Hepatocyte (in vitro differentiated cells): ENCODE measurements at regions not wholly inside any gene's neighbourhood (a gene's known extent, or its start where the extent isn't known, plus 50 kb on each side); places are given as distances from the start of the nearest gene placed in this dataset.

Source experiments
- DNase-seq: peaks from one replicate; pipeline ENCODE4 v3.0.0-alpha.2; 2016; ENCODE audit warnings: low spot score
- H2AFZ ChIP-seq: fragments of 200-600 bp; sonication (generic); 2 replicates; pipeline ENCODE4 v1.6.0; 2016; ENCODE audit warnings: antibody characterized with exemption, mild to moderate bottlenecking
- H3K27ac ChIP-seq: fragments of 200-600 bp; sonication (generic); 2 replicates; pipeline ENCODE4 v1.5.1; 2016; ENCODE audit warnings: mild to moderate bottlenecking
- H3K27me3 ChIP-seq: fragments of 200-600 bp; sonication (generic); 2 replicates; pipeline ENCODE4 v1.6.1; 2016
- H3K36me3 ChIP-seq: fragments of 200-600 bp; sonication (generic); replicated peaks from 2 replicates; pipeline ENCODE4 v1.5.1; 2016; ENCODE audit warnings: low read depth; ENCODE audit not compliant: insufficient read depth
- H3K4me1 ChIP-seq: fragments of 200-600 bp; sonication (generic); 2 replicates; pipeline ENCODE4 v1.5.1; 2016; ENCODE audit warnings: mild to moderate bottlenecking, moderate library complexity; ENCODE audit not compliant: insufficient read depth
- H3K4me2 ChIP-seq: fragments of 200-600 bp; sonication (generic); 2 replicates; pipeline ENCODE4 v1.6.0; 2016
- H3K4me3 ChIP-seq: fragments of 200-600 bp; sonication (generic); 2 replicates; pipeline ENCODE4 v1.5.1; 2016; ENCODE audit warnings: mild to moderate bottlenecking
- H3K79me2 ChIP-seq: fragments of 200-600 bp; sonication (generic); 2 replicates; pipeline ENCODE4 v1.6.0; 2017; ENCODE audit warnings: mild to moderate bottlenecking
- H3K9me2 ChIP-seq: fragments of 200-600 bp; sonication (generic); replicated peaks from 2 replicates; pipeline ENCODE4 v1.6.0; 2017; ENCODE audit warnings: mild to moderate bottlenecking; ENCODE audit not compliant: insufficient read depth
- H3K9me3 ChIP-seq: fragments of 200-600 bp; sonication (generic); 2 replicates; pipeline ENCODE4 v1.5.1; 2016; ENCODE audit warnings: low read depth, mild to moderate bottlenecking
- H4K20me1 ChIP-seq: fragments of 200-600 bp; sonication (generic); 2 replicates; pipeline ENCODE4 v1.6.0; 2016; ENCODE audit warnings: mild to moderate bottlenecking; ENCODE audit not compliant: insufficient read depth, poor library complexity, severe bottlenecking
- CTCF ChIP-seq: fragments of 200-600 bp; sonication (generic); IDR thresholded peaks from 2 replicates; pipeline ENCODE4 v1.5.1; 2016; ENCODE audit warnings: antibody characterized with exemption, mild to moderate bottlenecking; ENCODE audit not compliant: poor library complexity
- EZH2 ChIP-seq: fragments of 200-600 bp; sonication (generic); IDR thresholded peaks from 2 replicates; pipeline ENCODE4 v1.6.1; 2016; ENCODE audit warnings: antibody characterized with exemption, mild to moderate bottlenecking, borderline replicate concordance
- EZH2phosphoT487 ChIP-seq: fragments of 200-600 bp; sonication (generic); IDR thresholded peaks from one replicate; pipeline ENCODE4 v1.6.1; 2018; ENCODE audit warnings: antibody characterized with exemption, mild to moderate bottlenecking, low read depth, moderate library complexity; ENCODE audit not compliant: unreplicated experiment, severe bottlenecking
- WGBS: methylation state at CpG from one replicate; pipeline ENCODE4 v1.1.6; 2016; ENCODE audit warnings: low lambda C conversion rate; ENCODE audit errors: missing lambda C conversion rate; 5-methylcytosine and 5-hydroxymethylcytosine counted together

GRCh38 chr11:69382131-69383128 lies 88.5 kb downstream of the MYEOV start:
- Histone ChIP-seq H3K4me2 (no peak overlapping the region), H3K4me1 (no peaks in the 10 kb centered on the region), H3K79me2 (no peaks in the 10 kb centered on the region), H4K20me1 (no peaks in the 10 kb centered on the region), H3K27me3 (no peaks in the 10 kb centered on the region), H2AFZ (no peak overlapping the region), H3K4me3 (no peak overlapping the region), H3K9me2 (no peaks in the 10 kb centered on the region), H3K36me3 (no peaks in the 10 kb centered on the region), H3K27ac (no peak overlapping the region), H3K9me3 (peaks cover under 1% of the 10 kb centered on the region)
- no peak for TF ChIP-seq CTCF
- TF ChIP-seq EZH2, result no peak
- no peak for TF ChIP-seq EZH2phosphoT487
- DNase-seq, result no peak
- WGBS, result 87% methylated on average over 27 of the region's 27 CpGs

GRCh38 chr11:69383372-69384250 lies 89.7 kb downstream of the MYEOV start:
- DNase-seq, result no peak
- H3K4me1 ChIP-seq, result no peaks in the 10 kb centered on the region
- no peaks in the 10 kb centered on the region for H3K79me2 ChIP-seq
- WGBS, result 93% methylated on average over 13 of the region's 13 CpGs
- H3K36me3 ChIP-seq, result no peaks in the 10 kb centered on the region
- no peaks in the 10 kb centered on the region for H4K20me1 ChIP-seq
- no peak overlapping the region for H3K27ac ChIP-seq
- no peaks in the 10 kb centered on the region for H3K27me3 ChIP-seq
- no peak overlapping the region for H3K4me3 ChIP-seq
- peaks cover 11% of the 10 kb centered on the region for H3K9me3 ChIP-seq
- H2AFZ ChIP-seq, result no peak overlapping the region
- H3K9me2 ChIP-seq, result no peaks in the 10 kb centered on the region
- H3K4me2 ChIP-seq, result no peak overlapping the region
- TF ChIP-seq EZH2, result no peak
- TF ChIP-seq CTCF, result no peak
- no peak for TF ChIP-seq EZH2phosphoT487

- no peak overlapping the region for H3K4me3 ChIP-seq
- no peak overlapping the region for H3K27ac ChIP-seq
- no peaks in the 10 kb centered on the region for H3K4me1 ChIP-seq
- H3K36me3 ChIP-seq, result no peaks in the 10 kb centered on the region
- H3K4me2 ChIP-seq, result no peak overlapping the region
- no peaks in the 10 kb centered on the region for H4K20me1 ChIP-seq
- 88% methylated on average over 30 of the region's 31 CpGs for WGBS
- DNase-seq, result no peak
- H3K79me2 ChIP-seq, result no peaks in the 10 kb centered on the region
- peaks cover 11% of the 10 kb centered on the region for H3K9me3 ChIP-seq
- no peaks in the 10 kb centered on the region for H3K27me3 ChIP-seq
- H3K9me2 ChIP-seq, result no peaks in the 10 kb centered on the region
- no peak overlapping the region for H2AFZ ChIP-seq
- TF ChIP-seq CTCF (no peak), EZH2 (no peak), EZH2phosphoT487 (no peak)
Observed at GRCh38 chr11:69384251-69385143, 90.5 kb downstream of the MYEOV start.
